Peyer's patch (tissue), 4 donors: ENCODE measurements at regions not wholly inside any gene's neighbourhood (a gene's known extent, or its start where the extent isn't known, plus 50 kb on each side); places are given as distances from the start of the nearest gene placed in this dataset.

ENCODE experiments used
- DNase-seq, 3 donors: peaks; one replicate each; pipeline ENCODE4 v3.0.0-alpha.2; 2017 to 2019
- H3K27ac ChIP-seq, 4 donors: fragments of 200-600 bp; sonication (generic); one replicate each; pipeline ENCODE4 v1.5.1; 2016 to 2019
- H3K27me3 ChIP-seq, 2 donors: fragments of 200-600 bp; sonication (generic); one replicate each; pipeline ENCODE4 v1.5.1; 2019
- H3K36me3 ChIP-seq, 3 donors: fragments of 200-600 bp; sonication (generic); one replicate each; pipeline ENCODE4 v1.5.1; 2016 to 2019
- H3K4me1 ChIP-seq, 4 donors: fragments of 200-600 bp; sonication (generic); one replicate each; pipeline ENCODE4 v1.5.1; 2016 to 2019
- H3K4me3 ChIP-seq, 4 donors: fragments of 200-600 bp; sonication (generic); 1 replicate in 3 of 4; 2 replicates in 1 of 4; pipeline ENCODE4 v1.5.1; 2016 to 2019; ENCODE audit warnings: mild to moderate bottlenecking in 1 of 4
- H3K9me3 ChIP-seq, 4 donors: fragments of 200-600 bp; sonication (generic); one replicate each; pipeline ENCODE4 v1.5.1; 2016 to 2019; ENCODE audit warnings: mild to moderate bottlenecking in 1 of 4
- POLR2A ChIP-seq, 2 donors: fragments of 450-650 bp; IDR thresholded peaks; one replicate each; pipeline ENCODE4 v1.5.1; 2017; ENCODE audit warnings: antibody characterized with exemption in 2 of 2, mild to moderate bottlenecking in 2 of 2, moderate library complexity in 2 of 2
- TF ChIP-seq, protein P1 (sequence below), 6 experiments: fragments of 450-650 bp in 4 of 6; fragments of 200-600 bp in 2 of 6; sonication (generic) in 1 of 6; IDR thresholded peaks; one replicate each; pipeline ENCODE4 v1.5.1; 2017 to 2019; ENCODE audit warnings: antibody characterized with exemption in 6 of 6, mild to moderate bottlenecking in 3 of 6, moderate library complexity in 1 of 6

DNA sequence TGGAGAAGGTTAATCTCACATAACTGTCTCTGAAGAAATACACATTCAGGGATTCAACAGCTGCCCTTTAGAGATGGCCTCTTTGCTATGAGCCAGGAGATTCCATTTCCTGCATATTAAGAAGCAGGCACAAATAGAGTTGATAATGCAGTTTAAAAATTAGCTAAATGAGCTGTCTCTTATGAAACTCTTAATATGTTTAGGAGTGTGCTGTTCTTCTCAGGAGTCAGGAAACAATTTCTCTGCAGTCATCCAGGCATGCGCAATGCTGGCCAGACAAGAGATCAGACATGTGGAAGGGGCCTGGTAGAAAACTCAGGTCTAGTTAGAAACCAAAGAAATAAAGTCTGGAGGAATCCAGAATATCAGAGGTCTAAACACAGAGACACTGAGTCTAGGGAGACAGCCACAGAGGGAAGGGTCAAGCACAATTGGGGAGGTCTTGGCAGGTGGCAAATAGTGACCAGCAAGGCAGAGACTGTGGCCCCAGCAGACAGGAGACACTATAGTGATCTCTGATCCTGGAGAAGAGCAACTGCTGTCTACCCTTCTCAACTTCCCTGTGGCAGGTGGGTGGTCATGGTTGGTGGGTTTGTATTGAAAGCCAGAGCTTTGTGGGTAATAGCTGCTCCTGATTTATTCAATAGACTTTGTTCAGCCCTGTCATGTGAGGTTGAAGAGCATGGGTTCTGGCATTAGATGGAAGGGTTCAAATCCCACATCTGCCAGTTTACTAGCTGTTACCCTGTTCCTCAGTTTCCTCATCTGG, 185.8 kb upstream of the RMST start:
- no peak overlapping the region for H3K4me3 ChIP-seq
- no peaks in the 10 kb centered on the region for H3K36me3 ChIP-seq
- no peaks in the 10 kb centered on the region for H3K9me3 ChIP-seq
- DNase-seq: no peak
- no peaks in the 10 kb centered on the region for H3K27me3 ChIP-seq
- H3K27ac ChIP-seq: no peak overlapping the region
- TF ChIP-seq, protein P1, sequence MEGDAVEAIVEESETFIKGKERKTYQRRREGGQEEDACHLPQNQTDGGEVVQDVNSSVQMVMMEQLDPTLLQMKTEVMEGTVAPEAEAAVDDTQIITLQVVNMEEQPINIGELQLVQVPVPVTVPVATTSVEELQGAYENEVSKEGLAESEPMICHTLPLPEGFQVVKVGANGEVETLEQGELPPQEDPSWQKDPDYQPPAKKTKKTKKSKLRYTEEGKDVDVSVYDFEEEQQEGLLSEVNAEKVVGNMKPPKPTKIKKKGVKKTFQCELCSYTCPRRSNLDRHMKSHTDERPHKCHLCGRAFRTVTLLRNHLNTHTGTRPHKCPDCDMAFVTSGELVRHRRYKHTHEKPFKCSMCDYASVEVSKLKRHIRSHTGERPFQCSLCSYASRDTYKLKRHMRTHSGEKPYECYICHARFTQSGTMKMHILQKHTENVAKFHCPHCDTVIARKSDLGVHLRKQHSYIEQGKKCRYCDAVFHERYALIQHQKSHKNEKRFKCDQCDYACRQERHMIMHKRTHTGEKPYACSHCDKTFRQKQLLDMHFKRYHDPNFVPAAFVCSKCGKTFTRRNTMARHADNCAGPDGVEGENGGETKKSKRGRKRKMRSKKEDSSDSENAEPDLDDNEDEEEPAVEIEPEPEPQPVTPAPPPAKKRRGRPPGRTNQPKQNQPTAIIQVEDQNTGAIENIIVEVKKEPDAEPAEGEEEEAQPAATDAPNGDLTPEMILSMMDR (IDR thresholded peaks at IDR 0.05): no peak
- TF ChIP-seq POLR2A (IDR thresholded peaks at IDR 0.05): no peak
- H3K4me1 ChIP-seq: no peaks in the 10 kb centered on the region

DNA sequence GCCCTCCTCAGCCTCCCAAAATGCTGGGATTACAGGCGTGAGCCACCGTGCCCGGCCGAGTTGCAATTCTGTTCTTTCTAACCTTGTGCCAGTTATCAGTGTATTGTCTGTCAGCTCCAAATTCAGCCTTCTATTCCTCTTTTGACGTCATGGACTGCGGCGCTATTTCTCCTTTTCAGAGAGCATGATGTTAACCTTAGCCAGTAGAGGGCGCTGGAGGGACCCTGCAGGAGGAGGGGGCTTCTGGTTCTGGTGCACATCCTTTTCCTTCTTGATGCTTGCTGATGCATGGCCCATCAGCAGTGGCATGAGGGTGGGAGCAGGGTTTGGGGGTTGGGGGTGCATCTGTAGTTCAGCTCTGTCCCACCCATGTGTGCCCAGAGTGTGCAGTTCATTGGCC, 179.3 kb upstream of the RMST start:
- H3K27ac ChIP-seq: no peak overlapping the region
- no peak overlapping the region for H3K4me3 ChIP-seq
- no peak for DNase-seq
- H3K4me1 ChIP-seq: no peaks in the 10 kb centered on the region
- no peak for TF ChIP-seq POLR2A (IDR thresholded peaks at IDR 0.05)
- TF ChIP-seq, protein P1 (IDR thresholded peaks at IDR 0.05): no peak
- no peaks in the 10 kb centered on the region for H3K9me3 ChIP-seq
- no peaks in the 10 kb centered on the region for H3K36me3 ChIP-seq
- no peaks in the 10 kb centered on the region for H3K27me3 ChIP-seq

DNA sequence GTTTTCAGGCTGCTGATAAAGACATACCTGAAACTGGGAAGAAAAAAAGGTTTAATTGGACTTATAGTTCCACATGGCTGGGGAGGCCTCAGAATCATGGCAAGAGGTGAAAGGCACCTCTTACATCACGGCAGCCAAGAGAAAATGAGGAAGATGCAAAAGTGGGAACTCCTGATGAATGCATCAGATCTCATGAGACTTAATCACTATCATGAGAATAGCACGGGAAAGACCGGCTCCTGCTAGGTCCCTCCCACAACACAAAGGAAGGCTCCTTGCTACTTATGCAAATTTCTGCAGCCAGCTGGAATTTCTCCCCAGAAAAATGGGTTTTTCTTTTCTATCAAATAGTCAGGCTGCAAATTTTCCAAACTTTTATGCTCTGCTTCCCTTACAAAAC, 174.1 kb upstream of the RMST start:
- no peak overlapping the region for H3K27ac ChIP-seq
- no peak for DNase-seq
- H3K4me3 ChIP-seq: no peak overlapping the region
- H3K4me1 ChIP-seq: no peaks in the 10 kb centered on the region
- TF ChIP-seq POLR2A (IDR thresholded peaks at IDR 0.05): no peak
- TF ChIP-seq, protein P1 (IDR thresholded peaks at IDR 0.05): no peak
- no peaks in the 10 kb centered on the region for H3K36me3 ChIP-seq
- H3K27me3 ChIP-seq: no peaks in the 10 kb centered on the region
- no peaks in the 10 kb centered on the region for H3K9me3 ChIP-seq

DNA sequence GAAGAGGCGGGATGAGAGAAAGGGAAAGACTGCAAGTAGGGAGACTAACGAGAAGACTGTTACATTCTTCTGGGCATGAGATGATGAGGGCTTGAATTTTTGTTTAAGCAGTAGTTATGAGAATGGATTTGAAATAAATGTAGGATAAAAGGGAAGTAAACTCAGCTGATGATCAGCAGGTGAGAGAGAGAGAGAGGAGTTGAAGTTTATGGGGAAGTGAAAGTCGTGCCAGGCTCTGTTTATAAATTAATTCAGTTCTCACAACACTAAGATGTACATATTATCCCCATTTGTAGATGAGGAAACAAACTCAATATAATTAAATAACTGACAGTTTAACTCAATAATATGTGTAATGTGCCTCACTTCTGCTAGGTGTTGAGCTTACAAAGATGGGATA, 170.0 kb upstream of the RMST start:
- no peaks in the 10 kb centered on the region for H3K4me1 ChIP-seq
- TF ChIP-seq, protein P1 (IDR thresholded peaks at IDR 0.05): no peak
- no peak for TF ChIP-seq POLR2A (IDR thresholded peaks at IDR 0.05)
- no peaks in the 10 kb centered on the region for H3K27me3 ChIP-seq
- DNase-seq: peak in 1 of 3 donors; percentile 22
- H3K36me3 ChIP-seq: no peaks in the 10 kb centered on the region
- H3K27ac ChIP-seq: no peak overlapping the region
- H3K9me3 ChIP-seq: no peaks in the 10 kb centered on the region
- H3K4me3 ChIP-seq: no peak overlapping the region

DNA sequence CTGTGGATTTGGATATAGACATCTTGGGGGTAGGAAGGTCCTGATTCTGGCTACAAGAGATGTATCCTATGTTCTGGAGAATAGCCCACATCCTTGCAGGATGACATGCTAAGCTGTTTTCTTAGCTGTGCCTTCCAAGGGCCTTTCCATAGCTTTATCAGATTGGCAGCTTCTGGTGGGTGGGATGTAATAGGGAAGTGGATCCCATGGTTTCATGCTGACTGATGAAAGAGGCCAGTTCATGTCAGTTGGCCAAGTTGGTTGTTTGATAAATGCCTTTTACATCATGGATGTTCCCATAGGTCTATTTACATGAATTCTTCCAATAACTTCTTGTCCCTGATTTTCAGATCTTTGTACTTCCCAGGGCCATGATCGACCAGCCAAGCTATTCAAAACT, 169.1 kb upstream of the RMST start:
- Histone ChIP-seq H3K9me3 (no peaks in the 10 kb centered on the region), H3K36me3 (no peaks in the 10 kb centered on the region)
- TF ChIP-seq, protein P1 (IDR thresholded peaks at IDR 0.05): no peak
- no peak for TF ChIP-seq POLR2A (IDR thresholded peaks at IDR 0.05)

More for the DNA sequence above, 169.1 kb upstream of the RMST start:
- Histone ChIP-seq H3K4me1 (no peaks in the 10 kb centered on the region), H3K4me3 (no peak overlapping the region), H3K27me3 (no peaks in the 10 kb centered on the region), H3K27ac (no peak overlapping the region)
- no peak for DNase-seq
